LNCAP (cell line): ENCODE measurements at regions not wholly inside any gene's neighbourhood (a gene's known extent, or its start where the extent isn't known, plus 50 kb on each side); places are given as distances from the start of the nearest gene placed in this dataset.

Source experiments
- CTCF ChIP-seq: fragments of 450-650 bp; IDR thresholded peaks from 2 replicates; pipeline ENCODE4 v1.5.1; 2017; ENCODE audit warnings: mild to moderate bottlenecking

GRCh38 chr3:25094932-25095685 lies 333.0 kb upstream of the RARB start:
- peak; percentile 30; the same call in 1 of the 2 replicates for TF ChIP-seq CTCF

GRCh38 chr3:25096536-25096935 lies 331.5 kb upstream of the RARB start:
- no peak for TF ChIP-seq CTCF

- TF ChIP-seq CTCF: no peak
These were observed 331.0 kb upstream of the RARB start for GRCh38 chr3:25097023-25097422.

GRCh38 chr3:25099666-25100065 lies 328.4 kb upstream of the RARB start:
- no peak for TF ChIP-seq CTCF

- TF ChIP-seq CTCF: no peak
These were observed 324.7 kb upstream of the RARB start for GRCh38 chr3:25103391-25103790.

- no peak for TF ChIP-seq CTCF
These were observed 320.0 kb upstream of the RARB start for GRCh38 chr3:25107918-25108617.

- TF ChIP-seq CTCF: no peak
These were observed 317.4 kb upstream of the RARB start for GRCh38 chr3:25110642-25111041.
